SK-N-SH (cell line): ENCODE measurements at regions not wholly inside any gene's neighbourhood (a gene's known extent, or its start where the extent isn't known, plus 50 kb on each side); places are given as distances from the start of the nearest gene placed in this dataset.

Experiments
- CTCF ChIA-PET: fragments of 300-600, 350-600 bp; formaldehyde crosslinking; extraction: SDS; loops from one replicate; lab custom pipeline; 2021; lab: Yijun Ruan, JAX
- POLR2A ChIA-PET: fragments of 350-600 bp; sonication (Branson Sonifier 250); formaldehyde crosslinking; extraction: SDS; loops from one replicate; lab custom pipeline; 2020; ENCODE audit warnings: antibody characterized with exemption, inconsistent platforms; lab: Yijun Ruan, JAX
- DNase-seq: peaks from one replicate; pipeline ENCODE4 v3.0.0; 2012
- H2AFZ ChIP-seq: fragments of 200-600 bp; sonication (generic); 2 replicates; pipeline ENCODE4 v1.8.1; 2016; ENCODE audit warnings: antibody characterized with exemption, mild to moderate bottlenecking, low read depth
- H3F3A ChIP-seq: fragments of 200-600 bp; sonication (generic); replicated peaks from 2 replicates; pipeline ENCODE3; 2016; ENCODE audit warnings: antibody characterized with exemption, mild to moderate bottlenecking; ENCODE audit not compliant: insufficient read depth
- H3K27ac ChIP-seq, 2 experiments: fragments of 200-500 bp in 1 of 2; fragments of 200-600 bp in 1 of 2; sonication (Bioruptor generic) in 1 of 2; sonication (generic), shearing (Covaris generic) in 1 of 2; 2 replicates each; pipeline versions ENCODE4 v1.5.1 to v1.6.1; 2014 to 2016; ENCODE audit warnings: low read depth in 2 of 2, inconsistent platforms in 1 of 2, low read length in 1 of 2, mild to moderate bottlenecking in 1 of 2, mixed read lengths in 1 of 2
- H3K27me3 ChIP-seq: fragments of 200-600 bp; sonication (generic), shearing (Covaris generic); 2 replicates; pipeline ENCODE4 v1.6.1; 2016; ENCODE audit warnings: mixed run types; ENCODE audit not compliant: insufficient read depth
- H3K36me3 ChIP-seq, 2 experiments: fragments of 200-500 bp in 1 of 2; fragments of 200-600 bp in 1 of 2; sonication (Bioruptor generic) in 1 of 2; sonication (generic) in 1 of 2; replicated peaks in 1 of 2; 2 replicates each; pipeline versions ENCODE3 to v1.5.1; 2014 to 2016; ENCODE audit warnings: low read length in 1 of 2, mild to moderate bottlenecking in 1 of 2; ENCODE audit not compliant: insufficient read depth in 2 of 2, control insufficient read depth in 1 of 2
- H3K4me1 ChIP-seq, 2 experiments: fragments of 200-500 bp in 1 of 2; fragments of 200-600 bp in 1 of 2; sonication (Bioruptor generic) in 1 of 2; sonication (generic), shearing (Covaris generic) in 1 of 2; 2 replicates each; pipeline versions ENCODE4 v1.5.1 to v1.6.1; 2014 to 2016; ENCODE audit warnings: low read depth in 1 of 2, low read length in 1 of 2, mixed run types in 1 of 2; ENCODE audit not compliant: insufficient read depth in 2 of 2, control insufficient read depth in 1 of 2
- H3K4me2 ChIP-seq: fragments of 200-600 bp; sonication (generic), shearing (Covaris generic); 2 replicates; pipeline ENCODE4 v1.6.1; 2017; ENCODE audit warnings: mixed run types
- H3K4me3 ChIP-seq, 2 experiments: fragments of 200-500 bp in 1 of 2; fragments of 200-600 bp in 1 of 2; sonication (Bioruptor generic) in 1 of 2; sonication (generic), shearing (Covaris generic) in 1 of 2; 2 replicates each; pipeline versions ENCODE4 v1.5.1 to v1.8.1; 2014 to 2016; ENCODE audit warnings: low read depth in 2 of 2, inconsistent platforms in 1 of 2, low read length in 1 of 2, mild to moderate bottlenecking in 1 of 2, mixed read lengths in 1 of 2, moderate library complexity in 1 of 2
- H3K79me2 ChIP-seq: fragments of 200-600 bp; sonication (generic); 2 replicates; pipeline ENCODE4 v1.8.1; 2017; ENCODE audit warnings: mild to moderate bottlenecking; ENCODE audit not compliant: insufficient read depth
- H3K9ac ChIP-seq: fragments of 200-600 bp; sonication (generic); 2 replicates; pipeline ENCODE4 v1.6.1; 2017; ENCODE audit warnings: mixed run types
- H3K9me2 ChIP-seq: fragments of 200-600 bp; sonication (generic); 2 replicates; pipeline ENCODE4 v1.6.1; 2017; ENCODE audit warnings: mixed run types
- H3K9me3 ChIP-seq: fragments of 200-600 bp; sonication (generic); 2 replicates; pipeline ENCODE4 v1.6.1; 2017; ENCODE audit warnings: mixed run types, mild to moderate bottlenecking, moderate library complexity
- H4K20me1 ChIP-seq: fragments of 200-600 bp; sonication (generic); 2 replicates; pipeline ENCODE4 v1.6.1; 2017; ENCODE audit warnings: mild to moderate bottlenecking, mixed run types; ENCODE audit not compliant: insufficient read depth
- GABPA ChIP-seq: IDR thresholded peaks from 2 replicates; pipeline ENCODE4 v1.4.0; 2012; ENCODE audit warnings: low read depth, mild to moderate bottlenecking
- IRF3 ChIP-seq: fragments of 150-350 bp; IDR thresholded peaks from 2 replicates; pipeline ENCODE4 v1.6.1; 2016; ENCODE audit warnings: mild to moderate bottlenecking, low read depth, low read length
- MXI1 ChIP-seq: IDR thresholded peaks from 2 replicates; pipeline ENCODE4 v1.6.1; 2012; ENCODE audit warnings: mild to moderate bottlenecking, low read depth, low read length, improper control_type of control experiment
- NFIC ChIP-seq: IDR thresholded peaks from 2 replicates; pipeline ENCODE4 v1.4.0; 2012; ENCODE audit warnings: borderline replicate concordance
- PBX3 ChIP-seq: IDR thresholded peaks from 2 replicates; pipeline ENCODE4; 2012
- POLR2AphosphoS5 ChIP-seq: IDR thresholded peaks from 2 replicates; pipeline ENCODE4 v1.6.1; 2012; ENCODE audit warnings: low read depth, low read length
- REST ChIP-seq: IDR thresholded peaks from 2 replicates; pipeline ENCODE4 v1.6.1; 2012; ENCODE audit warnings: mild to moderate bottlenecking, low read depth, low read length, moderate library complexity
- SMC3 ChIP-seq: IDR thresholded peaks from 2 replicates; pipeline ENCODE4 v1.6.1; 2012; ENCODE audit warnings: low read depth, low read length, improper control_type of control experiment
- TAF1 ChIP-seq: IDR thresholded peaks from 2 replicates; pipeline ENCODE4 v1.6.1; 2012; ENCODE audit warnings: low read depth, mild to moderate bottlenecking, low read length, moderate library complexity, borderline replicate concordance
- ZBTB33 ChIP-seq: IDR thresholded peaks from 2 replicates; pipeline ENCODE4 v1.4.0; 2012; ENCODE audit warnings: low read depth, borderline replicate concordance
- WGBS: methylation state at CpG from one replicate; pipeline ENCODE4 v1.1.6; 2017; ENCODE audit warnings: low lambda C conversion rate; 5-methylcytosine and 5-hydroxymethylcytosine counted together

GRCh38 chr3:3743754-3744153 is 55.5 kb upstream of the LRRN1 start:
- Histone ChIP-seq H3K9ac (no peak overlapping the region), H3K27ac (no peak overlapping the region), H4K20me1 (no peaks in the 10 kb centered on the region), H3F3A (no peaks in the 10 kb centered on the region), H2AFZ (no peak overlapping the region), H3K36me3 (no peaks in the 10 kb centered on the region), H3K4me1 (no peaks in the 10 kb centered on the region), H3K4me2 (no peak overlapping the region), H3K79me2 (no peaks in the 10 kb centered on the region), H3K4me3 (no peak overlapping the region), H3K9me2 (no peaks in the 10 kb centered on the region), H3K27me3 (no peaks in the 10 kb centered on the region), H3K9me3 (no peaks in the 10 kb centered on the region)
- CTCF ChIA-PET: no interaction called here
- TF ChIP-seq ZBTB33: no peak
- TF ChIP-seq POLR2AphosphoS5: no peak
- TF ChIP-seq PBX3: no peak
- no peak for TF ChIP-seq IRF3
- TF ChIP-seq MXI1: no peak
- TF ChIP-seq GABPA: no peak
- TF ChIP-seq SMC3: no peak
- TF ChIP-seq TAF1: no peak
- DNase-seq: no peak
- POLR2A ChIA-PET: no interaction called here
- WGBS: 52% methylated on average over 3 of the region's 3 CpGs

- Histone ChIP-seq H3K9me3 (no peaks in the 10 kb centered on the region), H3K27me3 (no peaks in the 10 kb centered on the region), H3K27ac (no peak overlapping the region), H3F3A (no peaks in the 10 kb centered on the region), H3K79me2 (no peaks in the 10 kb centered on the region), H4K20me1 (no peaks in the 10 kb centered on the region), H3K9ac (no peak overlapping the region), H3K4me3 (no peak overlapping the region), H3K36me3 (no peaks in the 10 kb centered on the region), H3K4me1 (no peaks in the 10 kb centered on the region), H3K4me2 (no peak overlapping the region), H3K9me2 (no peaks in the 10 kb centered on the region)
- ChIA-PET CTCF (no interaction called here), POLR2A (no interaction called here)
- 15% methylated on average over 4 of the region's 4 CpGs for WGBS
- TF ChIP-seq IRF3 (no peak), REST (no peak), NFIC (no peak)
- TF ChIP-seq, all 33 proteins: peak for 0
- H2AFZ ChIP-seq: no peak overlapping the region
- DNase-seq: no peak
These were observed 59.2 kb upstream of the LRRN1 start for GRCh38 chr3:3740061-3740460.
